Glutamatergic neuron (in vitro differentiated cells): ENCODE measurements at regions not wholly inside any gene's neighbourhood (a gene's known extent, or its start where the extent isn't known, plus 50 kb on each side); places are given as distances from the start of the nearest gene placed in this dataset.
"Not testable (repeated sequence)": the region's sequence is repeated elsewhere in the genome, so short reads cannot be mapped to it uniquely, and the experiment has no call there.

Experiments used
- DNase-seq: peaks from one replicate; pipeline ENCODE4 v3.0.0; 2022
- H3K27ac Mint-ChIP-seq: one replicate; pipeline ENCODE4 v1.8.0; 2020; ENCODE audit warnings: mild to moderate bottlenecking, mixed read lengths, inconsistent platforms; ENCODE audit not compliant: unreplicated experiment
- H3K27me3 Mint-ChIP-seq: one replicate; pipeline ENCODE4 v1.8.0; 2020; ENCODE audit warnings: mild to moderate bottlenecking, moderate library complexity, mixed read lengths, inconsistent platforms; ENCODE audit not compliant: unreplicated experiment
- H3K36me3 Mint-ChIP-seq: one replicate; pipeline ENCODE4 v1.8.0; 2020; ENCODE audit warnings: mild to moderate bottlenecking, mixed read lengths, inconsistent platforms; ENCODE audit not compliant: unreplicated experiment
- H3K4me1 Mint-ChIP-seq: one replicate; pipeline ENCODE4 v1.8.0; 2020; ENCODE audit warnings: mild to moderate bottlenecking, low read depth, mixed read lengths, inconsistent platforms; ENCODE audit not compliant: unreplicated experiment
- H3K4me3 Mint-ChIP-seq: one replicate; pipeline ENCODE4 v1.8.0; 2020; ENCODE audit warnings: mild to moderate bottlenecking, mixed read lengths, inconsistent platforms; ENCODE audit not compliant: unreplicated experiment
- H3K9me3 Mint-ChIP-seq: one replicate; pipeline ENCODE4 v1.8.0; 2020; ENCODE audit warnings: mild to moderate bottlenecking, moderate library complexity, mixed read lengths, inconsistent platforms; ENCODE audit not compliant: unreplicated experiment
- TF ChIP-seq, protein P1 (sequence below): fragments of 200-600 bp; sonication (generic); IDR thresholded peaks from one replicate; pipeline ENCODE4 v1.5.0; 2021; ENCODE audit not compliant: partially characterized antibody, unreplicated experiment

DNA sequence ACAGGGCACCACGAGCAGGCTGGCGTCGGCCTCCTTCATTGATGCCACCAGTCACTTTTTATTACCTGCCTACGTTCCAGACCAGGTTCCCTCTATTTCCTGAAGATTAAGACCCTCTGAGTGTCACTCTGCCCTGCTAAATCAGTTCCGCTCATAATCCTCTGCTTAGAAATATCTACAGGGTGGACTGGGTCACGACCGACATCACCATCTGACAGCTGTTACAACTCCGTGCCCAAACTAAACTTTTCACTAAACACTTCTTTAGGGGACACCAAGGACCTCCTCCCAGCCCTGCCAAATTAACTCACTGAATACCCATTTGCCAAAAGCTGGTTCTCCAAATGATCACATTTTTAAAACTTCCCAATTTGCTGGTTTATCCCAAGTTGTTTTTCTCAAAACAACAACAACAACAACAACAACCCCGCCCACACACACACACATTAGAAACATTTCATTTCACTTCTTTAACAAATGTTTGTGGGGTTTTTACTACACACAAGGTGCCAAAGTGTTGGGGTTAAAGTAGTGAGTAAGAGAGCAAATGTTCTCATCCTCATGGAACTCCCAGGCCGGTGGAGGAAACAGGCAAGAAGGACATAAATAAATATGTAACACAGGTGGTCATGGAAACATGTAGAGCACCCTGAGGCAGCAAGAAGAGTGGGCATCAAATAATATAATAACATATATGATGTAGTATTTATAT lies 72.0 kb upstream of the PEG3 start:
- H3K27ac Mint-ChIP-seq = no peak overlapping the region
- H3K4me1 Mint-ChIP-seq = no peaks in the 10 kb centered on the region
- DNase-seq = no peak
- no peaks in the 10 kb centered on the region for H3K36me3 Mint-ChIP-seq
- H3K4me3 Mint-ChIP-seq = no peak overlapping the region
- TF ChIP-seq, protein P1, sequence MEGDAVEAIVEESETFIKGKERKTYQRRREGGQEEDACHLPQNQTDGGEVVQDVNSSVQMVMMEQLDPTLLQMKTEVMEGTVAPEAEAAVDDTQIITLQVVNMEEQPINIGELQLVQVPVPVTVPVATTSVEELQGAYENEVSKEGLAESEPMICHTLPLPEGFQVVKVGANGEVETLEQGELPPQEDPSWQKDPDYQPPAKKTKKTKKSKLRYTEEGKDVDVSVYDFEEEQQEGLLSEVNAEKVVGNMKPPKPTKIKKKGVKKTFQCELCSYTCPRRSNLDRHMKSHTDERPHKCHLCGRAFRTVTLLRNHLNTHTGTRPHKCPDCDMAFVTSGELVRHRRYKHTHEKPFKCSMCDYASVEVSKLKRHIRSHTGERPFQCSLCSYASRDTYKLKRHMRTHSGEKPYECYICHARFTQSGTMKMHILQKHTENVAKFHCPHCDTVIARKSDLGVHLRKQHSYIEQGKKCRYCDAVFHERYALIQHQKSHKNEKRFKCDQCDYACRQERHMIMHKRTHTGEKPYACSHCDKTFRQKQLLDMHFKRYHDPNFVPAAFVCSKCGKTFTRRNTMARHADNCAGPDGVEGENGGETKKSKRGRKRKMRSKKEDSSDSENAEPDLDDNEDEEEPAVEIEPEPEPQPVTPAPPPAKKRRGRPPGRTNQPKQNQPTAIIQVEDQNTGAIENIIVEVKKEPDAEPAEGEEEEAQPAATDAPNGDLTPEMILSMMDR = no peak
- no peaks in the 10 kb centered on the region for H3K27me3 Mint-ChIP-seq
- peaks cover 9% of the 10 kb centered on the region for H3K9me3 Mint-ChIP-seq

DNA sequence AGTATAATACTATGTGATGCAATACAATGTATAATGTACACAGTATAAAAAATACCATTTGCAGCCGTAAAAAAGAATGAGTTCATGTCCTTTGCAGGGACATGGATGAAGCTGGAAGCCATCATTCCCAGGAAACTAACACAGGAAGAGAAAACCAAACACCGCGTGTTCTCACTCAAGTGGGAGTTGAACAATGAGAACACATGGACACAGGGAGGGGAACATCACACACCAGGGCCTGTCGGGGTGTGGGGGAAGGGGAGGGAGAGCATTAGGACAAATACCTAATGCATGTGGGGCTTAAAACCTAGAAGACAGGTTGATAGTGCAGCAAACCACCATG lies 72.6 kb upstream of the PEG3 start:
- not testable (repeated sequence) for H3K9me3 Mint-ChIP-seq, DNase-seq, H3K4me1 Mint-ChIP-seq, H3K27me3 Mint-ChIP-seq, H3K4me3 Mint-ChIP-seq, H3K36me3 Mint-ChIP-seq, H3K27ac Mint-ChIP-seq

DNA sequence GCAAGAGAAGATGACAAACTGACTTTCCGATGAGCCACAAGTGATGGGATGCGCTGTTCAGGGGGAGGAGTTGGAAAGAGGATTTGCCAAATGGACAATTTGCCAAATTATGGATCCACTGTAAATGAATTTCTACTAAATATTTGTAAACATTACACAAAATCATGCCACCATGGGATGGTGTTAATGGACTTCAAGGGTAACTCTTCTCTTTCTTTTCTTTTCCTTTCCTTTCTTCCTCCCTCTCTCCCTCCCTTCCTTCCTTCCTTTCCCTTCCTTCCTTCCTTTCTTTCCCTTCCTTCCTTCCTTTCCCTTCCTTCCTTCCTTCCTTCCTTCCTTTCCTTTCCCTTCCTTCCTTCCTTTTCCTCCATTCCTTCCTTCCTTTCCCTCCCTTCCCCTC lies 76.0 kb upstream of the PEG3 start:
- Mint-ChIP-seq H3K27ac (no peak overlapping the region), H3K4me1 (no peaks in the 10 kb centered on the region), H3K27me3 (peaks cover 2% of the 10 kb centered on the region), H3K4me3 (no peak overlapping the region), H3K9me3 (peaks cover 2% of the 10 kb centered on the region), H3K36me3 (no peaks in the 10 kb centered on the region)
- TF ChIP-seq, protein P1 = no peak
- no peak for DNase-seq

- Mint-ChIP-seq H3K27ac (no peak overlapping the region), H3K4me1 (no peaks in the 10 kb centered on the region), H3K4me3 (no peak overlapping the region), H3K9me3 (peaks cover 2% of the 10 kb centered on the region), H3K27me3 (peaks cover 2% of the 10 kb centered on the region), H3K36me3 (no peaks in the 10 kb centered on the region)
- TF ChIP-seq, protein P1 = no peak
- DNase-seq = no peak
Observed at GRCh38 chr19:56917529-56917928, 77.0 kb upstream of the PEG3 start.

GRCh38 chr19:56917998-56918397 lies 77.5 kb upstream of the PEG3 start:
- peaks cover 2% of the 10 kb centered on the region for H3K27me3 Mint-ChIP-seq
- no peak overlapping the region for H3K4me3 Mint-ChIP-seq
- no peak overlapping the region for H3K27ac Mint-ChIP-seq
- peaks cover 2% of the 10 kb centered on the region for H3K9me3 Mint-ChIP-seq
- no peak for DNase-seq
- no peaks in the 10 kb centered on the region for H3K4me1 Mint-ChIP-seq
- TF ChIP-seq, protein P1 = peak; percentile 16
- H3K36me3 Mint-ChIP-seq = no peaks in the 10 kb centered on the region
